ENCODE measurements at regions not wholly inside any gene's neighbourhood (a gene's known extent, or its start where the extent isn't known, plus 50 kb on each side); places are given as distances from the start of the nearest gene placed in this dataset.

DNA sequence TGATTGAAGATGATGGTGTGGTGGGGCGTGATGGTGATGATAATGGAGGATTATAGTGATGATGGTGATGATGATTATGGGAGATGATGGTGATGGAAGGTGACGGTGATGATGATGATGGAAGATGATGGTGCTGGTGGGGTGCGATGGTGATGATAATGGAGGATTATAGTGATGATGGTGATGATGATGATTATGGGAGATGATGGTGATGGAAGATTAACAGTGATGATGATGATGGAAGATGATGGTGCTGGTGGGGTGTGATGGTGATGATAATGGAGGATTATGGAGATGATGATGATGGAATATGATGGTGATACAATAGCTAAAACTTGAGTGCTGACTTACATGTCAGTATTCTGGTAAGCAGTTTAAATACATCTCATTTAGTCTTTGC, 391.0 kb upstream of the EEF2KMT start:
- DNase-seq (ENCODE audit: low read depth) = no peak
- TF ChIP-seq MYC (IDR thresholded peaks at IDR 0.05; ENCODE audit: low read depth, low read length) (no peak), POLR2A (IDR thresholded peaks at IDR 0.05; ENCODE audit: extremely low read depth, insufficient read length) (no peak), CTCF (IDR thresholded peaks at IDR 0.05; ENCODE audit: low read depth, low read length) (no peak)
- TF ChIP-seq, protein P1, sequence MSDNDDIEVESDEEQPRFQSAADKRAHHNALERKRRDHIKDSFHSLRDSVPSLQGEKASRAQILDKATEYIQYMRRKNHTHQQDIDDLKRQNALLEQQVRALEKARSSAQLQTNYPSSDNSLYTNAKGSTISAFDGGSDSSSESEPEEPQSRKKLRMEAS (IDR thresholded peaks at IDR 0.05; ENCODE audit: low read depth, low read length) = no peak
- no peak overlapping the region for H3K4me3 ChIP-seq (ENCODE audit: low read depth, low read length)

- no peak for DNase-seq (ENCODE audit: low read depth)
- TF ChIP-seq POLR2A (IDR thresholded peaks at IDR 0.05; ENCODE audit: extremely low read depth, insufficient read length) (no peak), MYC (IDR thresholded peaks at IDR 0.05; ENCODE audit: low read depth, low read length) (no peak), CTCF (IDR thresholded peaks at IDR 0.05; ENCODE audit: low read depth, low read length) (no peak)
- TF ChIP-seq, protein P1 (IDR thresholded peaks at IDR 0.05; ENCODE audit: low read depth, low read length) = no peak
- no peak overlapping the region for H3K4me3 ChIP-seq (ENCODE audit: low read depth, low read length)
Observed at GRCh38 chr16:5487728-5488127, 390.1 kb upstream of the EEF2KMT start.

DNA sequence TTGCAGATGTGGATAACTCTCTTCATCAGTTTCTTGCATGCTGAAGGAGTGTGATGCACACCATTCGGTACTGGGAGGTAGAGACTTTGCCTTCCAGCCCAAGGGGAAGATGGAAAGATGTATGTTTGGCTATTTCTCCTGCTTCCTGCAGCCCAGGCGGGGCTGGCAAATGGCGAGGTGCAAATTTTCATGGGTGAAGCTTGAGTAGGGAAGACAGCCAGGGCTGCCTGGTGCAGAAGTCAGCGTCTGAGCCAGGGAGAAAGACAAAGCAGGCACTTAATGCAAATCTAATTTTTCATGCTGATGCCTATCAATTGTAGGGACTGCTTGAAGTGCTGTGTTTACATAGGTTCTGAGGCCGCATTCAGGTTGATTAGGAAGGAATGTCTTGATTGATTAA, 384.7 kb upstream of the EEF2KMT start:
- TF ChIP-seq, protein P1 (IDR thresholded peaks at IDR 0.05; ENCODE audit: low read depth, low read length) = no peak
- no peak for TF ChIP-seq CTCF (IDR thresholded peaks at IDR 0.05; ENCODE audit: low read depth, low read length)
- TF ChIP-seq MYC (IDR thresholded peaks at IDR 0.05; ENCODE audit: low read depth, low read length) = no peak
- TF ChIP-seq POLR2A (IDR thresholded peaks at IDR 0.05; ENCODE audit: extremely low read depth, insufficient read length) = no peak
- H3K4me3 ChIP-seq (ENCODE audit: low read depth, low read length) = no peak overlapping the region
- no peak for DNase-seq (ENCODE audit: low read depth)

GRCh38 chr16:5480431-5481195, 383.0 kb upstream of the EEF2KMT start:
- no peak for DNase-seq (ENCODE audit: low read depth)
- no peak overlapping the region for H3K4me3 ChIP-seq (ENCODE audit: low read depth, low read length)
- TF ChIP-seq, protein P1 (IDR thresholded peaks at IDR 0.05; ENCODE audit: low read depth, low read length) = no peak
- no peak for TF ChIP-seq POLR2A (IDR thresholded peaks at IDR 0.05; ENCODE audit: extremely low read depth, insufficient read length)
- TF ChIP-seq CTCF (IDR thresholded peaks at IDR 0.05; ENCODE audit: low read depth, low read length) = no peak
- TF ChIP-seq MYC (IDR thresholded peaks at IDR 0.05; ENCODE audit: low read depth, low read length) = no peak

DNA sequence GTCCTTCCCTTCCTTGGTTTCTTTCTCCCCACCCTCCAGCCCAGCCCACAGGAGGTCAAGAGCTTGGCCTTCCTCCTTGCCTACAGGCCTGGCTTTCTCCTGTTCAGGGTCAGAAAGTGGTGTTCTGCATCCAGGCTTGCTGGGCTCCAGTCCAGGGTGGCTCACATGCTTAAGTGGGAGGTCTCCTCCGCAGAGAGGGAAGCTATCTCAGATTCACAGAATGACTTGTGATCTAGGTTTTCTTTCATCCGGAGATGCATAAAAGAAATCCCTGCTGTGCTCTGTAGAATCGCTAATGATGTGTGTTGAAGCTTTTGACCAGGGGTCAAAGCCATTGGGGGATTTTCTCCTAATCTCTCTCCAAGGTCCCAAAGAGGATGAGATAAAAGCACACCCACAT, 382.3 kb upstream of the EEF2KMT start:
- TF ChIP-seq CTCF (IDR thresholded peaks at IDR 0.05; ENCODE audit: low read depth, low read length) (no peak), POLR2A (IDR thresholded peaks at IDR 0.05; ENCODE audit: extremely low read depth, insufficient read length) (no peak), MYC (IDR thresholded peaks at IDR 0.05; ENCODE audit: low read depth, low read length) (no peak)
- TF ChIP-seq, protein P1 (IDR thresholded peaks at IDR 0.05; ENCODE audit: low read depth, low read length) = no peak
- no peak for DNase-seq (ENCODE audit: low read depth)
- no peak overlapping the region for H3K4me3 ChIP-seq (ENCODE audit: low read depth, low read length)
